ENCODE measurements at regions not wholly inside any gene's neighbourhood (a gene's known extent, or its start where the extent isn't known, plus 50 kb on each side); places are given as distances from the start of the nearest gene placed in this dataset.

DNA sequence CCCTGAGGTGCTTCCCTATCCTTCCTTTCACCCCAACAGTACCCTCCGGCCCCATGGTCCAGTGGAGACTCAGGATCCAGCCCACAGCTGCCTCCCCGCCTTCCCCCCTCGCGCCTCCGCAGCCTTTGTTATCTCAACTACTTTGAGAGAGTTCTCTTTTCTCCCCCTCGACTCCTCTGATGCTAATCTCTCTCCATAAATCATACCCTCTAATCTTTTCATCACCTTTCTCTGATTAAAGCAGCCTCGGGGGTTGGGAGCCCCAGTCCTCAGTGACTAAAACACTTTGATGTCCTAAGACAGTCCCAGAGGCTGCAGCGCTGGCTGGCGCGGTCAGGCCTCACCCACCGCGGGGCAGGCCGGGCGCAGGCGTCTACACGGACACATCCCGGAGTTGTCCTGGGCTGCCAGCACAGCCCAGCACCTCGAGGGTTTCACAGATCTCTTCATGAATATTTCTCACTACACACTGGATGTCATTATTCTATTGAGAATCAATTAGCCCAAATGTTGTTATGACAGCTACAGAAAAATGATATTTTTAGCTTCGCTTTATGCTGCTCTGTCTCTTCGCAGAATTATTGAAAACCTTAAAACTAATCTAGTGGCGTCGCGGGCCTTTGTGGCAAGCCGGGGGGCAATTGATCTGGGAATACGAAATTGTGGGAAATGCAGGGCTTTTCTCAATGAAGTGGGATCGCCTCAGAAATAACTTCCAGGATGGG lies 289.5 kb downstream of the RRAGC start:
- no peak for ATAC-seq
- CTCF ChIA-PET, result interaction anchor here (1.2 to 1.3 kb wide), 2 partner anchors 11 to 37 kb away, joined by 3 read pairs; no protein-coding TSS in a partner anchor

DNA sequence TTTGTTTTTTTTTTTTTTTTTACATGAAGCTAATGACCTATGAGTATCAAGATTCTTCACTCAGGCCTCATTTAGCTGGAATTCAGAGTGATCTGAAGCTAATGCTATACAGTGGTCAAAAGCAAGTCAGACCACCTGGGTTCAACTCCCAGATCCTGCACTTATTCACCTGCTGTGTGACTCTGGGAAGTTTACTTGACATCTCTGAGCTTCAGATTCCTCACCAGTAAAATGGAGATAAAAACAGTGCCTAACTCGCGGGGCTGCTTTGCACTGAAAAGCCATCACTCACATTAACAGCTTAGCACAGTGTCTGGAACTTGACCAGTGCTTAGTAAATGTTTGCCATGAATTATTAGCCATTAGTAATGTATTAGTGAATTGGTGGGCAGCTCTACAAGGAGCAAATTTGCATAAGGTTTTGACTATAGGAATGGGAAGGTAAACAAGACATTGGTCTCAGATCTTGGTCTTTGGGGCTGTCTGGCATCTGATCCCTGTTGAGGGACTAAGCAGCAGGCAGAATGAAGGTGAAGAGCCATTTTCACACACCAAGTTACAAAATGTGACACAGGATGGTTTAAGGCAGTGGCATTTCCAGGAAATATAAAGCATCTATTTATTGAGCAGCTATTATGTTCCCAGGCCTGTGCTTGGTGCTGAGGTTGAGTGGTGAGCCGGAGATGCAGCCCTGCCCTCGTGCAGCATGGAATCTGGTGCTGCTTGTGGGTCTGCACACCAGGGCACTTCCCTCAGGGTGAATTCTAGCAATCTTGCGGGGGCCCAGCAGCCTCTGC lies 291.3 kb downstream of the RRAGC start:
- no peaks in the 10 kb centered on the region for H3K36me3 Mint-ChIP-seq (ENCODE audit: low read depth)
- no peak overlapping the region for H3K4me3 Mint-ChIP-seq
- ATAC-seq (no peak), DNase-seq (no peak)
- ChIA-PET POLR2A (no interaction called here), CTCF (no interaction called here)
- H3K27ac Mint-ChIP-seq, result no peak overlapping the region
- no peaks in the 10 kb centered on the region for H3K9me3 Mint-ChIP-seq (ENCODE audit: insufficient read depth)
- H3K4me1 Mint-ChIP-seq (ENCODE audit: low read depth), result peaks cover 20% of the 10 kb centered on the region
- H3K27me3 Mint-ChIP-seq (ENCODE audit: low read depth), result peaks cover 57% of the 10 kb centered on the region

More for the DNA sequence above, 289.5 kb downstream of the RRAGC start:
- Mint-ChIP-seq H3K27ac (no peak overlapping the region), H3K27me3 (ENCODE audit: low read depth) (peaks cover 58% of the 10 kb centered on the region), H3K36me3 (ENCODE audit: low read depth) (no peaks in the 10 kb centered on the region), H3K4me1 (ENCODE audit: low read depth) (peaks cover 4% of the 10 kb centered on the region), H3K9me3 (ENCODE audit: insufficient read depth) (no peaks in the 10 kb centered on the region), H3K4me3 (no peak overlapping the region)
- no peak for DNase-seq
- POLR2A ChIA-PET, result no interaction called here

DNA sequence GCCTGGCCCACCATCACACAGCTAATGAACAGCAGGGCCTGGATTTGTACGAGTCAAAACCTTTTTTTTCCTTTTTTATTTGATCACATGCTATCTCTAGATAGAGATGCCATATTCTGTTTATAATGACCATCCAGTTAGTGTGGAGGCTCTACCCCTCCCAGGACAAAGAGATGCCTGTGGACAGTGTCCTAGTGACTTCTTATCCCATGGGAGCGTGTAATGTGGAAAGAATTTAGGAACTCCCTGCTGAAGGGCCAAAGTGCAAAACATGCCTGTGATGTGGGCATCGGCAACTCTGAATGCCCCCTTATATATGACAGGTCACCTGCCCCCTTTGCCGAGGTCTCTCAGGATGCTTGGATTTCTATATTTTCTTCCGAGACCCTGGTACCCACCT lies 292.2 kb downstream of the RRAGC start:
- no peak for DNase-seq
- ATAC-seq, result no peak
- Mint-ChIP-seq H3K4me1 (ENCODE audit: low read depth) (peaks cover 27% of the 10 kb centered on the region), H3K27me3 (ENCODE audit: low read depth) (peaks cover 63% of the 10 kb centered on the region), H3K36me3 (ENCODE audit: low read depth) (no peaks in the 10 kb centered on the region), H3K9me3 (ENCODE audit: insufficient read depth) (no peaks in the 10 kb centered on the region), H3K27ac (no peak overlapping the region), H3K4me3 (no peak overlapping the region)
- ChIA-PET CTCF (no interaction called here), POLR2A (interaction anchor here (0.8 kb wide), 1 partner anchor 132 kb away, joined by 3 read pairs; no protein-coding TSS in a partner anchor)

DNA sequence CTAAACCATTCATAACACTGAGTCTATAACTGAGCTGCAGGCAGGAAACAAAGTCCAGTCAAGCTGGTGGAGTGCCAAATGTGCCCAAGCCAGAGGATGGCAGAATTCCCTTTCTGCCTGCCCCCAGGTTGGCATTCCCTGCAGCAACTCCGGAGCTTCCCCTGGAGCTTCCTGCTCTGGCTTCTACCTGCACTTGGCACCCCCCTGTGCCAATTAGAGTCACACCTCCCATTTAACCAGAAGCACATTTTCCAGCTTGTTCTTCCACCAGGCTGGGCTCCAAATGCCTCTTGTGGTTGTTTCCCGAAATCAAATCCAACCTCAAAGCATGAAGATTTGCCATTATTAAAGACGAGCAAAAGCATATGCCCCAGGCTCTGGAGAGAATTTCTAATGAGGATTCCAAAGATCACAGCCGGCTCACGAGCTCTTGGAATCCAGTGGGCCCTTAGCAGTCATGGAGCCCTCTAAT lies 294.5 kb downstream of the RRAGC start:
- Mint-ChIP-seq H3K27me3 (ENCODE audit: low read depth) (peaks cover 60% of the 10 kb centered on the region), H3K27ac (no peak overlapping the region), H3K9me3 (ENCODE audit: insufficient read depth) (no peaks in the 10 kb centered on the region), H3K4me1 (ENCODE audit: low read depth) (peaks cover 47% of the 10 kb centered on the region), H3K36me3 (ENCODE audit: low read depth) (no peaks in the 10 kb centered on the region), H3K4me3 (no peak overlapping the region)
- ATAC-seq, result no peak
- ChIA-PET POLR2A (no interaction called here), CTCF (interaction anchor here (1.1 kb wide), 2 partner anchors 31 to 218 kb away, joined by 3 to 4 read pairs; no protein-coding TSS in a partner anchor)
- DNase-seq, result no peak

DNA sequence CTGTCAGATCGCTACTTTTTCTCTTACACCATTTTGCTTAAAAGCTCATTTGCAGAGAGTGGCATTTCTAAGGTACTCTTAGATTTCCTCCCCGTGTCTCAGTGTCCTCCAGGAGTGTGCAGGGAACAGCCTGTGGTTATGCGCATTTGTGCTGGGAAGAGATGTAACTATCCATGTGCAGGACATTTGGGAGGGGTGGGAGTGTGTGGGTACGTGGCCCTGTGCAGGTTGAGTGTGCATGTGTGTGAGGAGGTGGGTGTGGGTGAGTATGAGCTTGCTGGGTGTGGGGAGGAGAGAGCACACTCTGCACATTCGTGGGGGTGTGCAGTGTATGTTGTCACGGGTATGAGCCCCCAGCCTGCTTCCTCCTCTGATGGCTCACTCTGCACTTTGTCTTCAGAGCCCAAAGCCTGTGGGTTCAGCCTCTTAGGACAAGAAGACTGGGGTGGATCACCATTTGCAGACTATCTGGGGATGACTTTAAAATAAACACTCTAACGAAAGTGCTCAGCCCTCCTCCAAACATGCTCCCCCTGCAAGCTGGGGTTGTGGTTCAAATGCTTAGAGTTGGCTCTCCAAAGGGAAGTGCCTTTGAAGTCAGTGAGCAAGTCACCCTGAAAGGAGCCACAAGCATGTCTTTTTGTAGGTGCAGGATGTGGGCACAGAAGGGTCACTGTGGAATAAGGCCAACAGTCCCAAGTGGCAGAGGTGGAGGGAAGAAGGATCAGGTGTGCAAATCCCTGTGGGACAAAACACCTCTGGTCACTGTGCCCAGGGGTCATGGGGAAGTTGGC lies 295.4 kb downstream of the RRAGC start:
- no peak overlapping the region for H3K27ac Mint-ChIP-seq
- DNase-seq (peak; percentile 36), ATAC-seq (no peak)
- H3K4me1 Mint-ChIP-seq (ENCODE audit: low read depth), result peaks cover 55% of the 10 kb centered on the region
- ChIA-PET POLR2A (no interaction called here), CTCF (interaction anchor here (1.1 kb wide), 1 partner anchor 30 kb away, joined by 4 read pairs; no protein-coding TSS in a partner anchor)
- no peaks in the 10 kb centered on the region for H3K9me3 Mint-ChIP-seq (ENCODE audit: insufficient read depth)
- H3K27me3 Mint-ChIP-seq (ENCODE audit: low read depth), result peaks cover 50% of the 10 kb centered on the region
- H3K4me3 Mint-ChIP-seq, result no peak overlapping the region
- H3K36me3 Mint-ChIP-seq (ENCODE audit: low read depth), result no peaks in the 10 kb centered on the region

DNA sequence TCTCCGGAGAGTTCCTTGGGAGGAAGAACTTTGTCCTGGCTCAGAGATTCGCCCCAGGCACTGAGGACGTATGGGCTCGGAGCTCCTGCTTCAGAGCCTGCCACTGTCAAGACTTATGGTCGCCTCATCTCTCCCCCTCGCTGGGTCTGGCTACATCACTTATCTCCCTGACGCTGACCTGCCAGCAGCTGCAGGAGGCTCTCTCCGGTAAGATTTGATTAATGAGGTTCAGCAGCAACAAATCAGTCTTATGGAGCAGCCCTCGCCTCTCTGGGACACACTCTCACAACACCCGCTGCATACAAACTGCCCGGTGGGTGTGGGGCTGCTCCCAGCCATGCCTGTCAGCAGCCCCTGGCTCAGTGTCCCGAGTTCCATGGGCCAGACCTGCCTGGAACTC lies 297.8 kb downstream of the RRAGC start:
- no peaks in the 10 kb centered on the region for H3K9me3 Mint-ChIP-seq (ENCODE audit: insufficient read depth)
- peaks cover 76% of the 10 kb centered on the region for H3K4me1 Mint-ChIP-seq (ENCODE audit: low read depth)
- CTCF ChIA-PET, result no interaction called here
- DNase-seq, result no peak
- peaks cover 43% of the 10 kb centered on the region for H3K27me3 Mint-ChIP-seq (ENCODE audit: low read depth)
- no peak overlapping the region for H3K4me3 Mint-ChIP-seq
- POLR2A ChIA-PET, result no interaction called here
- H3K27ac Mint-ChIP-seq, result no peak overlapping the region
- no peak for ATAC-seq
- H3K36me3 Mint-ChIP-seq (ENCODE audit: low read depth), result no peaks in the 10 kb centered on the region

DNA sequence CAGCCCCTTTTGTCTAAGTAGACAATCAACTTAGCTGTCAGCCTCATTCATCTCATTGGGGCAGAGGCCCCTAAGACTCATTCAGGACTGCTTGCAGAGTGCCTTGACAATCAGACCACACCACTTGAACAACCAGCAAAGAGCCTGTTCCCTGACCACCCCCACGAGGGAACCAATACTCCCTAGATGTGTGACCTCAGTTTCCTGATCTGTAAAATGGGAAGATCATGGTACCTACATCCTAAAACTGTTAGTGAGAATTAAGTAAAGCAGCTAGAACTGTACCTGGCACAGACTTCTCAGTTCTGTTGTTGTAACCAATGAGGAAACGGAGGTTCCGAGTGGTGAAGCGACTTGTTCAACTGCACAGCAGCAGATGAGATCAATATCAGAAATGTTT lies 298.5 kb downstream of the RRAGC start:
- peaks cover 82% of the 10 kb centered on the region for H3K4me1 Mint-ChIP-seq (ENCODE audit: low read depth)
- ChIA-PET CTCF (no interaction called here), POLR2A (no interaction called here)
- H3K27me3 Mint-ChIP-seq (ENCODE audit: low read depth), result peaks cover 45% of the 10 kb centered on the region
- H3K27ac Mint-ChIP-seq, result no peak overlapping the region
- DNase-seq (no peak), ATAC-seq (no peak)
- no peak overlapping the region for H3K4me3 Mint-ChIP-seq
- no peaks in the 10 kb centered on the region for H3K36me3 Mint-ChIP-seq (ENCODE audit: low read depth)
- H3K9me3 Mint-ChIP-seq (ENCODE audit: insufficient read depth), result no peaks in the 10 kb centered on the region

DNA sequence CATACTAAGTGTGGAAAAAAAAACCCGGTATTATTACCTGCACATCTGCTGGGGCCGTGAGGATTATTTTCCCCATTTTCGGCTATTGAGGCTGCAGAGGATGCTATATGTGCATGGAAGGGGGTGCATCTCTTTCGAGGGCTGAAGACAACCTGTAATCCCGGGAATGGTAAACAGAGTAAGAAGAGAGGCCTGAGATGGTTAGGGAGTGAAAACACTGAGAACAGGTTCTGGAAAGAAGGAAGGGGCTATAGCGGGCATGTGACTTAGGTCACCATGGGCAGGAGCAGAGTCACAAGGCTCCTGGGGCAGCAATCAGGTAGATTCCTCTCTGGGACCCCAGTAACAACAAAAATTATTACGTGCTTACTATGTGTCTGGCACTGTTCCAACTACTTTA lies 299.1 kb downstream of the RRAGC start:
- H3K27ac Mint-ChIP-seq, result peak overlapping the region; percentile 31
- POLR2A ChIA-PET, result interaction anchor here (0.7 kb wide), 1 partner anchor 78 kb away, joined by 3 read pairs; no protein-coding TSS in a partner anchor
- ATAC-seq, result no peak
- peaks cover 40% of the 10 kb centered on the region for H3K27me3 Mint-ChIP-seq (ENCODE audit: low read depth)
- no peak overlapping the region for H3K4me3 Mint-ChIP-seq
- CTCF ChIA-PET, result interaction anchor here (0.7 to 1.7 kb wide), 2 partner anchors 11 to 51 kb away, joined by 3 to 4 read pairs; no protein-coding TSS in a partner anchor
- no peaks in the 10 kb centered on the region for H3K36me3 Mint-ChIP-seq (ENCODE audit: low read depth)
- H3K4me1 Mint-ChIP-seq (ENCODE audit: low read depth), result peaks cover 87% of the 10 kb centered on the region
- H3K9me3 Mint-ChIP-seq (ENCODE audit: insufficient read depth), result no peaks in the 10 kb centered on the region
- no peak for DNase-seq

DNA sequence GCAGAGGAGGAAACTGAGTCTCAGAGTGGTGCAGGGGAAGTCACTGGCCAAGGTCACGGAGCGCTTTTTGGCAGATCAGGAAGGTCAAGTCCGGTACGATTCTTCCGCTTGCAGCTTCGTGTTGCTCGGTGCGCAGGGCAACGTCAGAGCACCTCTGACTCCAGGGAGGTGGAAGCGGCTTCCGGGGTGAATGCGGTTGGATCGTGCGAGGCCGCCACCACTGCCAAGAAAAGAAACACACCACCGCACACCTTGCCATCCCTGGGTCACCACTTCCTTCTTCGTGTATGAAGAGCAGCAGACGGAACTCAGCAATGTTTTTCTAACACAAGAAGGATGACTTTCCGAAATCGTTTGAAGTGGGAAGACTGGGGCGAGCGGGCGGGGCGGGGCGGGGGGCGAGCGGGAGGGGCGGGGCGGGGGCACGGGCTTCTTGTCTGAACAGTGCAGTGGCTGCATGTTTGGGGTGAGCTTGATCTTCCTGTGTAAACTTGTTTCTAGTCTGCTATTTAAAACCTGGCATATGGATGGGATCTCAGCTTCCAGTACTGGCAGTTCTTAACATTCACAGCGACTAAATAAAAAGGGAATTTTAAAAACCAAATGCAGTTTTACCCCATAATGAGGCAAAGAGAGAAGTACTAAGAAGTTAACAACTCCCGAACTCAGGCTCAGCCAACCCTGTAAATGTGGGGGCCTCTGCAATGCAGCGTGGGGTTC lies 300.0 kb downstream of the RRAGC start:
- peaks cover 84% of the 10 kb centered on the region for H3K4me1 Mint-ChIP-seq (ENCODE audit: low read depth)
- ATAC-seq (peak; percentile 92), DNase-seq (peak; percentile 96)
- H3K36me3 Mint-ChIP-seq (ENCODE audit: low read depth), result no peaks in the 10 kb centered on the region
- no peaks in the 10 kb centered on the region for H3K9me3 Mint-ChIP-seq (ENCODE audit: insufficient read depth)
- H3K4me3 Mint-ChIP-seq, result peak overlapping the region; percentile 63
- H3K27me3 Mint-ChIP-seq (ENCODE audit: low read depth), result peaks cover 42% of the 10 kb centered on the region
- CTCF ChIA-PET, result interaction anchor here (1.0 to 1.7 kb wide), 4 partner anchors 11 to 869 kb away, joined by 3 to 4 read pairs (median 3); a partner anchor contains a TSS
- POLR2A ChIA-PET, result interaction anchor here (0.6 to 1.1 kb wide), 4 partner anchors 63 to 870 kb away, joined by 3 to 4 read pairs (median 3); no protein-coding TSS in a partner anchor
- H3K27ac Mint-ChIP-seq, result peak overlapping the region; percentile 87

DNA sequence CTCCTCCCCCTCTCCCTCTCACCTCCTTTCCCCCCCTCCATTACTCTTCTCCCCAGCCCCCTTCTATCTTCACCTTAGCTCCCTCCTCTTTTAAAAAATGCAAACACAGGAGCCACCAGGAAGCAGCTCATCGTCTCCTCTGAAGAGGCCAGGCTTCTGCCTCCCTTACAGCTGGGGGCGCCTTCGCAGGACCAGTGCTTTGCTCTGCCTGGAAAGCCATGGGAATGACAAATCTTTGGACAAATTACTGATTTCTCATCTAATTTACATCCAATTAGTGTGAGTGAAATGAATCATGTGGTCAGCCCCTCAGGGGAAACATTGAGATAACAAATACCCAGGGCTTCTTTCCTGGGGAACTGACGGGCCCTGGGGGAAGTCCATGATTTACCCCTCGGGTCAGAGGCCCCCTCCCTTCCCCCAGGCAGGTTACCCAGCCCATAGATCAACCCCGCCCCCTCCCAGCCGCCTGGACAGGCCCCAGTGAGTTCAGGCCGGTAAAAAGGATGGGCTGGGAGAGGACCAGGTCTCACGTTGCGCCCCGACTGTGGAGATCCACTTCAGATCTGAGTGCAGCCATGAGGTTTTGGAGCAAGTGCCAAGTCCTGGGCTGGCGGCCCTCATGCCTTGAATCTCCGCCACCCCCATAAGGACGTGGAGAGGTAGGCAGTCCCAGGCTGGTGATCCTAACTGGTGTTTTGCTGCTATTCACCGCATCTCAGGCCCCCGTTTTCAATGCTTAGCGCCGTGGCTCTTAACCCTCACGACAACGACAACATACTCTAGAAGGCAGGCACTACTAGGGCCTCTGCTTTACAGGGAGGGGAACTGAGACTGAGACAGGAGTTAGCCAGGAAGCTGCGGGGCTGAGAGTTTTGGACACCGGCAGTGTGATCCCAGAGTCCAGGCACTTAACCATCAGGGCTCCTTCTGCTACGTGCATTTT lies 300.8 kb downstream of the RRAGC start:
- ATAC-seq, result peak; percentile 60
- Mint-ChIP-seq H3K27me3 (ENCODE audit: low read depth) (peaks cover 41% of the 10 kb centered on the region), H3K36me3 (ENCODE audit: low read depth) (no peaks in the 10 kb centered on the region), H3K27ac (peak overlapping the region; percentile 87), H3K4me1 (ENCODE audit: low read depth) (peaks cover 76% of the 10 kb centered on the region), H3K9me3 (ENCODE audit: insufficient read depth) (no peaks in the 10 kb centered on the region), H3K4me3 (peak overlapping the region; percentile 57)
- CTCF ChIA-PET, result interaction anchor here (1.0 to 1.7 kb wide), 4 partner anchors 12 to 869 kb away, joined by 3 to 4 read pairs (median 3); a partner anchor contains a TSS
- DNase-seq, result no peak
- POLR2A ChIA-PET, result interaction anchor here (0.6 to 1.1 kb wide), 3 partner anchors 62 to 870 kb away, joined by 3 to 4 read pairs (median 3); no protein-coding TSS in a partner anchor
